NT2/D1 (cell line): ENCODE measurements at regions not wholly inside any gene's neighbourhood (a gene's known extent, or its start where the extent isn't known, plus 50 kb on each side); places are given as distances from the start of the nearest gene placed in this dataset.

ENCODE experiments used
- YY1 ChIP-seq: IDR thresholded peaks from 2 replicates; pipeline ENCODE4 v1.6.1; 2011; ENCODE audit not compliant: insufficient read length, insufficient read depth
- ZNF274 ChIP-seq: IDR thresholded peaks from 2 replicates; pipeline ENCODE4 v1.6.1; 2011; ENCODE audit warnings: mild to moderate bottlenecking, low read depth, low read length

DNA sequence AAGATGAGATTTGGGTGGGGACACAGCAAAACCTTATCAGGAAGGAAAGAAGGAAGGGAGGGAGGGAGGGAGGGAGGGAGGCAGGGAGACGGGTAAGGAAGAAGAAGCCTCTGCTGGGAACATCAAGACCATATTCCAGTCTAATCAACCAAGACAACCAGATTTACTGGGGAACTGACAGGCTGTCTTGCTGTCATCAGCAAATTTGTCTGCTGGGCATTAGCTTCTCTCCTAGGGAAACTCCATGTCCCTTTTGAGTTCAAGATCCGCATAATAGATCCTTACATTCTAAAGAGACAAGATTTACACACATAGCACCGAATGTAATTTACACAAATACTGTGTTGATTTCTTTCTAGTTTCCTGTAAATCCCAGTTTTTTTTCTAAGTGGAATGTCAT lies 1618.9 kb upstream of the ZEB2 start:
- TF ChIP-seq ZNF274: no peak
- no peak for TF ChIP-seq YY1
